Adrenal gland (tissue), 9 donors: ENCODE measurements at regions not wholly inside any gene's neighbourhood (a gene's known extent, or its start where the extent isn't known, plus 50 kb on each side); places are given as distances from the start of the nearest gene placed in this dataset.

ENCODE experiments used
- DNase-seq, 7 donors: peaks; one replicate each; pipeline ENCODE4 v3.0.0-alpha.2; 2019 to 2020
- H3K27ac ChIP-seq, 5 donors: fragments of 200-600 bp; sonication (generic) in 4 of 5; 1 replicate in 3 of 5; 2 replicates in 2 of 5; pipeline versions ENCODE4 v1.5.1 to v1.8.0; 2016 to 2020; ENCODE audit warnings: mild to moderate bottlenecking in 1 of 5
- H3K27me3 ChIP-seq: fragments of 200-600 bp; 2 replicates; pipeline ENCODE4 v1.8.0; 2021
- H3K36me3 ChIP-seq, 2 donors: fragments of 200-600 bp; replicated peaks in 1 of 2; 1 replicate in 1 of 2; 2 replicates in 1 of 2; pipeline versions ENCODE4 v1.5.1 to v1.8.0; 2018 to 2022
- H3K4me1 ChIP-seq, 2 donors: fragments of 200-600 bp; replicated peaks in 1 of 2; 1 replicate in 1 of 2; 2 replicates in 1 of 2; pipeline versions ENCODE4 v1.5.1 to v1.8.0; 2018 to 2021
- H3K4me3 ChIP-seq, 4 donors: fragments of 200-600 bp; sonication (generic) in 3 of 4; one replicate each; pipeline ENCODE4 v1.5.1; 2016 to 2018
- H3K9me3 ChIP-seq, 3 donors: fragments of 200-600 bp; sonication (generic) in 1 of 3; replicated peaks in 1 of 3; 1 replicate in 2 of 3; 2 replicates in 1 of 3; pipeline versions ENCODE4 v1.5.1 to v1.8.0; 2016 to 2021
- POLR2A ChIP-seq, 2 donors: fragments of 450-650 bp; IDR thresholded peaks; one replicate each; pipeline ENCODE4 v1.6.1; 2017; ENCODE audit warnings: antibody characterized with exemption in 2 of 2, mild to moderate bottlenecking in 2 of 2, moderate library complexity in 1 of 2
- WGBS, 4 donors: extraction: QIAGEN DNeasy Blood & Tissue Kit in 2 of 4; methylation state at CpG; one replicate each; pipeline versions ENCODE4 v1.1.5 to v1.1.7; 2013 to 2017; 5-methylcytosine and 5-hydroxymethylcytosine counted together
- intact Hi-C, 2 donors: fragments of 100-400 bp; cut with DNase I; formaldehyde crosslinking; loops; one replicate each; pipeline versions ENCODE4 v1.14.1 to v1.15.0; 2022 to 2023
- TF ChIP-seq, protein P1 (sequence below), 6 experiments: fragments of 450-650 bp in 4 of 6; fragments of 200-600 bp in 2 of 6; sonication (generic) in 1 of 6; IDR thresholded peaks; 1 replicate in 5 of 6; 2 replicates in 1 of 6; pipeline versions ENCODE4 v1.5.1 to v1.8.0; 2016 to 2021; ENCODE audit warnings: antibody characterized with exemption in 6 of 6, mild to moderate bottlenecking in 2 of 6, moderate library complexity in 1 of 6
- donor health status: healthy with polysubstance abuse.
- donor health status: Bipolar disorder and iron deficiency.
- donor health status: DM: yes; HTN: yes; CAD: no.
- donor health status: DM: no; HTN: no; CAD: no.
- donor health status: DM: no; HTN: no; CAD: no.

- no peaks in the 10 kb centered on the region for H3K27me3 ChIP-seq
- no peaks in the 10 kb centered on the region for H3K9me3 ChIP-seq
- WGBS, 4 donors: 59 to 94% (median 86%) methylated on average over 3 of the region's 3 CpGs
- intact Hi-C loops: no loop called here
- no peaks in the 10 kb centered on the region for H3K4me1 ChIP-seq
- DNase-seq: no peak
- H3K27ac ChIP-seq: no peak overlapping the region
- no peaks in the 10 kb centered on the region for H3K36me3 ChIP-seq
- no peak for TF ChIP-seq POLR2A (IDR thresholded peaks at IDR 0.05)
- TF ChIP-seq, protein P1, sequence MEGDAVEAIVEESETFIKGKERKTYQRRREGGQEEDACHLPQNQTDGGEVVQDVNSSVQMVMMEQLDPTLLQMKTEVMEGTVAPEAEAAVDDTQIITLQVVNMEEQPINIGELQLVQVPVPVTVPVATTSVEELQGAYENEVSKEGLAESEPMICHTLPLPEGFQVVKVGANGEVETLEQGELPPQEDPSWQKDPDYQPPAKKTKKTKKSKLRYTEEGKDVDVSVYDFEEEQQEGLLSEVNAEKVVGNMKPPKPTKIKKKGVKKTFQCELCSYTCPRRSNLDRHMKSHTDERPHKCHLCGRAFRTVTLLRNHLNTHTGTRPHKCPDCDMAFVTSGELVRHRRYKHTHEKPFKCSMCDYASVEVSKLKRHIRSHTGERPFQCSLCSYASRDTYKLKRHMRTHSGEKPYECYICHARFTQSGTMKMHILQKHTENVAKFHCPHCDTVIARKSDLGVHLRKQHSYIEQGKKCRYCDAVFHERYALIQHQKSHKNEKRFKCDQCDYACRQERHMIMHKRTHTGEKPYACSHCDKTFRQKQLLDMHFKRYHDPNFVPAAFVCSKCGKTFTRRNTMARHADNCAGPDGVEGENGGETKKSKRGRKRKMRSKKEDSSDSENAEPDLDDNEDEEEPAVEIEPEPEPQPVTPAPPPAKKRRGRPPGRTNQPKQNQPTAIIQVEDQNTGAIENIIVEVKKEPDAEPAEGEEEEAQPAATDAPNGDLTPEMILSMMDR (IDR thresholded peaks at IDR 0.05): no peak
- H3K4me3 ChIP-seq: no peak overlapping the region
These were observed 1156.7 kb upstream of the PCDH9 start for GRCh38 chr13:68386808-68387207.

DNA sequence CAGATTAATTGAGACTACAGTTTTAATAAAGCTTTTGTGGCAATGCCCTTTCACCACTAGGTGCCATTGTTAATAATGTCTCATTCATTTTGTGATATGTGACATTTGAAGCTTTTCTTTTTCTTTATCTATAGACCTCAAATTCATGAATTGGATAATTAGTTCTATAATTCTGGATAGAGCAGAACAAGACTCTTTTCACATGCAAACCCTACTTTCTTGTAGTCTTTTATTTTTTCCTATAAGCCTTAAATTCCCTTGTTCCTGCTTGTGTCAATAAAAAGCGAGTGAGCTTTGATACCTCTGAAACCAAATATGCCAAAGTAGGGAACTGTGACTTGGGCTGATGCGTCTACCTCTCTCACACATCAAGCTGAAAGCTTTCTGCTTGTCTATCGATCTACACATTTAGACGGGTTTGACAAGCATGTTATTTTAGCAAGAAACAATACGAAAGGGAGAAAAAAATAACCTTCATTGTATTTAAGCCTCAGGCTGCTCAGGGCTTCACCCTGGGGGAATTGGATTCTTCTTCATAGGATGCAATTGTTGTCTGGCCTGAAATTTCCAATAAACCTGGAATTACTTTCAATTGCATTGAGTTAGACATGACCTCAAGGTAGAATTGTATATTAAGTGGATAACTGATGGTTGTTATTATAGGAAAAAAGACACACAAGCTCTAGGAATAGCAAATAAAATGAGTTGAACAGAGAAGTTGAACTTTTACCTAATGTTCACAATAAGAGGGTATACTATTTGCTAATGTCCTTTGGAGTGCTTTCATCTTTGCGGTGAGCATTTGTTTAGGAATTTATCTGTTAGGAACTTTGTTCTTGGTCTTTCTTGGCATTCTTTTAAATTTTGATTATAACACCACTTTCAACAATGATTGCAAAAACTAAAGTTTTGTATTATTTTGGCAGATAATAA, 1150.2 kb upstream of the PCDH9 start:
- Histone ChIP-seq H3K36me3 (no peaks in the 10 kb centered on the region), H3K27ac (no peak overlapping the region), H3K4me3 (no peak overlapping the region), H3K27me3 (no peaks in the 10 kb centered on the region), H3K4me1 (no peaks in the 10 kb centered on the region), H3K9me3 (no peaks in the 10 kb centered on the region)
- TF ChIP-seq, protein P1 (IDR thresholded peaks at IDR 0.05): no peak
- no peak for TF ChIP-seq POLR2A (IDR thresholded peaks at IDR 0.05)
- intact Hi-C loops: no loop called here
- DNase-seq: no peak
- WGBS, 4 donors: 80 to 91% (median 85%) methylated on average over 6 of the region's 6 CpGs

DNA sequence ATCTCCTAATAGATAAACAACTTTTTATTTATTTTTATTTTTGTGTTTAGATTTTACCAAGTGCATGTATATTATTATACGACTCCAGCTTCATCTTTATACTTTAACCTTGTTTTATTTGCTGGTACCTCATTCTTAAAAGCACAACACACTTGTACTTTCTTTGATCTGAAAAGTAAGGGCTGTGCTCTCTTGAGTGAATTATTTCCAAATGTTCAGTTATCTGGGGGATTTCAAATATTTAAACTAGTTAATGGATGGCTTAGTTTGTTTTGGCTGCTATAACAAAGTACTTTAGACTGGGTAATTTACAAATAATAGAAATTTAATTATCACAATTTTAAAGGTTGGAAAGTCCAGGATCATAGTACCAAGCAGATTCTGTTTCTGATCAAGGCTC, 1148.2 kb upstream of the PCDH9 start:
- intact Hi-C loops: no loop called here
- H3K27ac ChIP-seq: no peak overlapping the region
- no peaks in the 10 kb centered on the region for H3K36me3 ChIP-seq
- TF ChIP-seq, protein P1 (IDR thresholded peaks at IDR 0.05): no peak
- no peak for TF ChIP-seq POLR2A (IDR thresholded peaks at IDR 0.05)
- no peaks in the 10 kb centered on the region for H3K4me1 ChIP-seq
- no peak for DNase-seq
- no peaks in the 10 kb centered on the region for H3K27me3 ChIP-seq
- no peaks in the 10 kb centered on the region for H3K9me3 ChIP-seq
- 71 to 83% (median 83%) methylated on average over 1 of the region's 1 CpG for WGBS, 4 donors
- no peak overlapping the region for H3K4me3 ChIP-seq

DNA sequence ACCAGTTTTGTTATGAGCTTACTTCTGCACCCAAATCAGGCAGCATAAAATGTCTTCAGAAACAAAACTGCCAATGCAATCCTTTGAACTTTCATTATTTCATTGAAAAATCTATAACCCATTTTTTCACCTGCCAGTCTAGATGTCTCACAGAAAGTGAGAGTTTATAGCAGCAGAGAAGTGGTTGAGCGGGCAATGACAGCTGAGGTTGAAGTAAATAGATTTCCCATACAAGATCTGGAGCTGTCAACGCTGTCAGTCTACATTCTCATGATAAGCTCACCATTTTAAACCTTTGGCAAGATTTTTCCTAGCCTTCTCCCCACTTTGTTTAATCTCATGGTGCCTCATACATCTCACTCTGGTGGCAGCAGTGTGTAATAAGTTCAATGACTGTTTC, 1144.9 kb upstream of the PCDH9 start:
- no peaks in the 10 kb centered on the region for H3K27me3 ChIP-seq
- H3K36me3 ChIP-seq: no peaks in the 10 kb centered on the region
- 45 to 66% (median 53%) methylated on average over 2 of the region's 2 CpGs for WGBS, 4 donors
- intact Hi-C loops: no loop called here
- no peak for DNase-seq
- H3K9me3 ChIP-seq: no peaks in the 10 kb centered on the region
- H3K4me1 ChIP-seq: no peaks in the 10 kb centered on the region
- TF ChIP-seq, protein P1 (IDR thresholded peaks at IDR 0.05): no peak
- no peak for TF ChIP-seq POLR2A (IDR thresholded peaks at IDR 0.05)
- H3K27ac ChIP-seq: no peak overlapping the region
- H3K4me3 ChIP-seq: no peak overlapping the region
